ENCODE measurements at regions not wholly inside any gene's neighbourhood (a gene's known extent, or its start where the extent isn't known, plus 50 kb on each side); places are given as distances from the start of the nearest gene placed in this dataset.

DNA sequence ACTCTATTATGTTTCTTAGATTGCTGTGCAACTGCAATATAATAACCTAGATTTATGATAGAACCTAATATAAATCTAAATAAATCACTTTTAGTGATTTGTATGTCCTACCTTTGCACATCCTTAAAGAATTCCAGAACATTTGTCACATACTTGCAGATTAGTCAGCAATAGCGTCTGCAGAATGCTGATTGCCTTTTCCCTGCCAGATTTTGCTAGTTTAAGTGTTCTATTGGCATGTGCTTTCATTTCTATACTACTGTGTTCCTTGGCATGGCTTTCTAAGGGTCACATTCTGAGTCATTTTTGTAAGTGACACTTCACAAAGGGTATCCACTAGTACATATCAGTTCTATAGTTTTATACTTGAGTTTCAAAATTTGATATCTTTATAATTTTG lies 303.1 kb upstream of the GIMD1 start:
- H3K27ac Mint-ChIP-seq, result no peak overlapping the region
- H3K9me3 Mint-ChIP-seq, result no peaks in the 10 kb centered on the region
- no peak for ATAC-seq (ENCODE audit: low read depth)
- CTCF ChIA-PET, result no interaction called here
- no peaks in the 10 kb centered on the region for H3K27me3 Mint-ChIP-seq
- H3K36me3 Mint-ChIP-seq (ENCODE audit: low read depth), result no peaks in the 10 kb centered on the region
- POLR2A ChIA-PET, result no interaction called here
- no peak overlapping the region for H3K4me3 Mint-ChIP-seq
- intact Hi-C loops (cut with micrococcal nuclease), result no loop called here
- no peak for DNase-seq
- H3K4me1 Mint-ChIP-seq, result no peaks in the 10 kb centered on the region
- TF ChIP-seq CTCF (IDR thresholded peaks at IDR 0.05), result no peak

DNA sequence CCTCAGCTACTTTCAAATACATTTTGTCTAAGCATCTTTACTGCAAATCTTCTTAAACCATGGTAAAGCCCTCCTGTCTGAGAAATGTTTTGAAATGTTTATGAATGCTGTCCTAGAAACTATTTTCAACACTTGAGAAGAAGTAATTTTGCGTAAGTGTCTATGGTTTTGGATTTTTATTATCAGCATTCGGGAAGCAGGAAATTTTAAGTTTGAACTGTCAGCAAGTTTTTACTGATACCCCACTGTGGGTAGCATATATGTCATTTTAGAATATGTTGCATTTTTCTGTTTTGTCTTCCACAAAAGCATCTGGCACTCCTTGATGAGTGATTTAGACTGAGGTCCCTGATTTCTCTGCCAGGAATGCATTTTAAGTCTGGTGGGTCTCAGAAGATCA lies 302.4 kb upstream of the GIMD1 start:
- TF ChIP-seq CTCF (IDR thresholded peaks at IDR 0.05), result no peak
- ATAC-seq (ENCODE audit: low read depth), result no peak
- CTCF ChIA-PET, result no interaction called here
- H3K9me3 Mint-ChIP-seq, result no peaks in the 10 kb centered on the region
- no peak overlapping the region for H3K4me3 Mint-ChIP-seq
- no peaks in the 10 kb centered on the region for H3K4me1 Mint-ChIP-seq
- no peak overlapping the region for H3K27ac Mint-ChIP-seq
- DNase-seq, result no peak
- no peaks in the 10 kb centered on the region for H3K36me3 Mint-ChIP-seq (ENCODE audit: low read depth)
- POLR2A ChIA-PET, result no interaction called here
- intact Hi-C loops (cut with micrococcal nuclease), result no loop called here
- no peaks in the 10 kb centered on the region for H3K27me3 Mint-ChIP-seq

DNA sequence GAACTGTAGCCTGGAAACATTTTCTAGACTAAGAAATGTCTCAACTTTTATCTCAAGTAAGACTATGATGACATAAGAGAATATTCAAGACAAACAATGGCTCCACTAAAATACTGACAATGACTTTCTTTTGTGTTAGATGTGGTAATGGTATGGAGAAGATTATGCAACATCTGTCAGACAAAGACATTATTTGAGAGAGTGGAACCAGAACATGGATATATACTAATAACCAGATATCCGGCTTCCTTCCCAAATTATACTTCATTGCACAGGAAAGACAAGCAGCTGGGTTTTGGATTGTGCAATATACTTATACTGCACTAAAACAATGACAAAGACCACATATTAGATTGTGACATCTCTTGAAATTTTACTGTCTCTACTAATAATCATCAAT lies 290.8 kb upstream of the GIMD1 start:
- Mint-ChIP-seq H3K27ac (no peak overlapping the region), H3K36me3 (ENCODE audit: low read depth) (no peaks in the 10 kb centered on the region), H3K4me3 (no peak overlapping the region), H3K27me3 (no peaks in the 10 kb centered on the region), H3K4me1 (no peaks in the 10 kb centered on the region), H3K9me3 (no peaks in the 10 kb centered on the region)
- TF ChIP-seq CTCF (IDR thresholded peaks at IDR 0.05), result no peak
- ChIA-PET POLR2A (no interaction called here), CTCF (no interaction called here)
- no peak for ATAC-seq (ENCODE audit: low read depth)
- DNase-seq, result no peak
- intact Hi-C loops (cut with micrococcal nuclease), result no loop called here

GRCh38 chr4:106652095-106652494 lies 283.5 kb upstream of the GIMD1 start:
- ChIA-PET POLR2A (no interaction called here), CTCF (no interaction called here)
- H3K4me1 Mint-ChIP-seq, result no peaks in the 10 kb centered on the region

GRCh38 chr4:106650701-106651100 lies 282.1 kb upstream of the GIMD1 start:
- Mint-ChIP-seq H3K27me3 (no peaks in the 10 kb centered on the region), H3K4me1 (no peaks in the 10 kb centered on the region), H3K36me3 (ENCODE audit: low read depth) (no peaks in the 10 kb centered on the region), H3K4me3 (no peak overlapping the region), H3K27ac (no peak overlapping the region), H3K9me3 (peaks cover 5% of the 10 kb centered on the region)
- intact Hi-C loops (cut with micrococcal nuclease), result no loop called here
- ChIA-PET POLR2A (no interaction called here), CTCF (no interaction called here)
- DNase-seq (no peak), ATAC-seq (ENCODE audit: low read depth) (no peak)
- TF ChIP-seq CTCF (IDR thresholded peaks at IDR 0.05), result no peak

More at GRCh38 chr4:106652095-106652494, 283.5 kb upstream of the GIMD1 start:
- no peak for DNase-seq
- no peak overlapping the region for H3K27ac Mint-ChIP-seq
- peaks cover 5% of the 10 kb centered on the region for H3K9me3 Mint-ChIP-seq
- no peak overlapping the region for H3K4me3 Mint-ChIP-seq
- no peak for TF ChIP-seq CTCF (IDR thresholded peaks at IDR 0.05)
- no peak for ATAC-seq (ENCODE audit: low read depth)
- no peaks in the 10 kb centered on the region for H3K27me3 Mint-ChIP-seq
- H3K36me3 Mint-ChIP-seq (ENCODE audit: low read depth), result no peaks in the 10 kb centered on the region
- intact Hi-C loops (cut with micrococcal nuclease), result no loop called here
